HepG2 (cell line): ENCODE measurements at regions not wholly inside any gene's neighbourhood (a gene's known extent, or its start where the extent isn't known, plus 50 kb on each side); places are given as distances from the start of the nearest gene placed in this dataset.

Source experiments
- ATF1 ChIP-seq: IDR thresholded peaks from 2 replicates; pipeline ENCODE4 v1.6.1; 2016; ENCODE audit warnings: mild to moderate bottlenecking, control low read depth
- ATF7 ChIP-seq, 2 experiments: fragments of 450-650 bp in 1 of 2; sonication (generic) in 1 of 2; formaldehyde crosslinking in 1 of 2; IDR thresholded peaks; 2 replicates each; pipeline versions ENCODE4 v1.4.0 to v1.6.1; 2016 to 2020; ENCODE audit warnings: antibody characterized with exemption in 1 of 2, mild to moderate bottlenecking in 1 of 2, missing genetic modification reagents in 1 of 2
- DR1 ChIP-seq: sonication (generic); formaldehyde crosslinking; IDR thresholded peaks from 2 replicates; pipeline ENCODE4 v1.8.0; 2021; ENCODE audit warnings: mild to moderate bottlenecking, missing genetic modification reagents, inconsistent platforms
- FOXK2 ChIP-seq: fragments of 450-650 bp; IDR thresholded peaks from 2 replicates; pipeline ENCODE4 v1.6.1; 2016
- GATA4 ChIP-seq: sonication (generic); IDR thresholded peaks from 2 replicates; pipeline ENCODE4 v1.6.1; 2016; ENCODE audit warnings: antibody characterized with exemption, low read depth, borderline replicate concordance
- HNRNPH1 ChIP-seq: fragments of 200-400 bp; formaldehyde crosslinking; optimal IDR thresholded peaks from 2 replicates; pipeline ENCODE3; 2017; ENCODE audit warnings: mild to moderate bottlenecking, low read depth, low read length
- POLR2G ChIP-seq: fragments of 200-400 bp; formaldehyde crosslinking; IDR thresholded peaks from 2 replicates; pipeline ENCODE4 v1.6.1; 2018; ENCODE audit warnings: mild to moderate bottlenecking, low read depth, low read length, moderate library complexity
- RARA ChIP-seq: IDR thresholded peaks from 2 replicates; pipeline ENCODE4 v1.6.1; 2016; ENCODE audit warnings: missing genetic modification reagents, missing compliant biosample characterization
- ZFP36L2 ChIP-seq: sonication (generic); formaldehyde crosslinking; IDR thresholded peaks from 2 replicates; pipeline ENCODE4 v1.4.0; 2020; ENCODE audit warnings: missing genetic modification reagents
- ZNF317 ChIP-seq: sonication (generic); formaldehyde crosslinking; IDR thresholded peaks from 2 replicates; pipeline ENCODE4 v1.5.0; 2020; ENCODE audit warnings: mild to moderate bottlenecking, missing genetic modification reagents
- ZNF33A ChIP-seq: sonication (generic); formaldehyde crosslinking; IDR thresholded peaks from 2 replicates; pipeline ENCODE4 v1.5.1; 2020; ENCODE audit warnings: missing genetic modification reagents, mild to moderate bottlenecking, moderate library complexity, borderline replicate concordance
- ZNF614 ChIP-seq: IDR thresholded peaks from 2 replicates; pipeline ENCODE4 v1.6.1; 2018; ENCODE audit warnings: missing biosample characterization, missing genetic modification reagents, inconsistent platforms, borderline replicate concordance
- TF ChIP-seq, protein P1 (sequence below): sonication (generic); formaldehyde crosslinking; IDR thresholded peaks from 2 replicates; pipeline ENCODE4 v1.5.0; 2020; ENCODE audit warnings: missing genetic modification reagents
- TF ChIP-seq, protein P2 (sequence below), 2 experiments: sonication (generic) in 1 of 2; formaldehyde crosslinking in 1 of 2; IDR thresholded peaks; 2 replicates each; pipeline versions ENCODE4 v1.4.0 to v1.6.1; 2016 to 2020; ENCODE audit warnings: borderline replicate concordance in 1 of 2, low read depth in 1 of 2, mild to moderate bottlenecking in 1 of 2, missing genetic modification reagents in 1 of 2
- TF ChIP-seq, protein P3 (sequence below): fragments of 450-650 bp; IDR thresholded peaks from 2 replicates; pipeline ENCODE4 v1.6.1; 2016
- TF ChIP-seq, protein P4 (sequence below), 2 experiments: fragments of 450-650 bp in 1 of 2; sonication (generic) in 1 of 2; formaldehyde crosslinking; IDR thresholded peaks; 2 replicates each; pipeline versions ENCODE4 v1.5.0 to v1.8.0; 2020 to 2022; ENCODE audit warnings: mild to moderate bottlenecking in 1 of 2, missing genetic modification reagents in 1 of 2

DNA sequence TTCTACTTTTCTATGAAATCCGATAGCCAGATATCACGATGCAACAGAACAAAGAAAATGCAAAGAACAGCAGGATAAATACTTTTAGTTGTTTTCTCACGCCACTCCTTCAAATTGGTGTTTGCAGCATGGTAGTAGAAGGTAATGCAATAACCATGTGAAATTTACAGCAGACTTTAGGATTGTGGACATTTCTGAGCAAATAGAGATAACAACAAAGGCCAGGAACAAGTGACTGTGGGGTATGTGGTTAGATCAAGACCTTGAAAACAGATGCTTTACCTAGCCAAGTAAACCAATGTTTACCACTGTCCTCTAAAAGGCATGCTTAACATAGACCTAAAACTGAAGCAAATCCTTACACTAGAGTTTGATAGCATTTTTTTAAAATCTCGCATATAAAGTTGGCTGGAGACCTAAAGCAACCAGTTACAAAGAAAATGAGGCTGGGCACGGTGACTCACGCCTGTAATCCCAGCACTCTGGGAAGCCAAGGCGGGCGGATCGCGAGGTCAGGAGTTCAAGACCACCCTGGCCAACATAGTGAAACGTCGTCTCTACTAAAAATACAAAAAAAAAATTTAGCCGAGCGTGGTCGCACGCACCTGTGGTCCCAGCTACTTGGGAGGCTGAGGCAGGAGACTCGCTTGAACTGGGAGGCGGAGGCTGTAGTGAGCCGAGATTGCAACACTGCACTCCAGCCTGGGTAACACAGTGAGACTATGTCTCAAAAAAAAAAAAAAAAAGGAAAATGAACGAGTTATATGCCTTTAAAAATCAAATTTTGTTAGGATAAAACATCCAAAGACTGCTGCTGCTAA is 123.2 kb upstream of the FOXN3 start (continued):
- TF ChIP-seq DR1 (CRISPR knock-in tag) (no peak), ZNF33A (no peak), ZNF317 (CRISPR knock-in tag) (0 out of 2 replicates have a peak, but pooled peaks have one; percentile 26), FOXK2 (peak; percentile 59; the same call in 1 of the 2 replicates), GATA4 (peak; percentile 69; the same call in 1 of the 2 replicates), ZFP36L2 (CRISPR knock-in tag) (no peak), POLR2G (no peak), ATF7 (IDR thresholded peaks at IDR 0.05) (no peak), ATF7 (CRISPR knock-in tag; IDR thresholded peaks at IDR 0.05) (no peak), HNRNPH1 (no peak), RARA (CRISPR knock-in tag) (peak; percentile 73), ZNF614 (CRISPR knock-in tag) (peak; percentile 51; the same call in 1 of the 2 replicates), ATF1 (no peak)
- TF ChIP-seq, protein P1, sequence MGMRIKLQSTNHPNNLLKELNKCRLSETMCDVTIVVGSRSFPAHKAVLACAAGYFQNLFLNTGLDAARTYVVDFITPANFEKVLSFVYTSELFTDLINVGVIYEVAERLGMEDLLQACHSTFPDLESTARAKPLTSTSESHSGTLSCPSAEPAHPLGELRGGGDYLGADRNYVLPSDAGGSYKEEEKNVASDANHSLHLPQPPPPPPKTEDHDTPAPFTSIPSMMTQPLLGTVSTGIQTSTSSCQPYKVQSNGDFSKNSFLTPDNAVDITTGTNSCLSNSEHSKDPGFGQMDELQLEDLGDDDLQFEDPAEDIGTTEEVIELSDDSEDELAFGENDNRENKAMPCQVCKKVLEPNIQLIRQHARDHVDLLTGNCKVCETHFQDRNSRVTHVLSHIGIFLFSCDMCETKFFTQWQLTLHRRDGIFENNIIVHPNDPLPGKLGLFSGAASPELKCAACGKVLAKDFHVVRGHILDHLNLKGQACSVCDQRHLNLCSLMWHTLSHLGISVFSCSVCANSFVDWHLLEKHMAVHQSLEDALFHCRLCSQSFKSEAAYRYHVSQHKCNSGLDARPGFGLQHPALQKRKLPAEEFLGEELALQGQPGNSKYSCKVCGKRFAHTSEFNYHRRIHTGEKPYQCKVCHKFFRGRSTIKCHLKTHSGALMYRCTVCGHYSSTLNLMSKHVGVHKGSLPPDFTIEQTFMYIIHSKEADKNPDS (CRISPR knock-in tag): no peak
- TF ChIP-seq, protein P2, sequence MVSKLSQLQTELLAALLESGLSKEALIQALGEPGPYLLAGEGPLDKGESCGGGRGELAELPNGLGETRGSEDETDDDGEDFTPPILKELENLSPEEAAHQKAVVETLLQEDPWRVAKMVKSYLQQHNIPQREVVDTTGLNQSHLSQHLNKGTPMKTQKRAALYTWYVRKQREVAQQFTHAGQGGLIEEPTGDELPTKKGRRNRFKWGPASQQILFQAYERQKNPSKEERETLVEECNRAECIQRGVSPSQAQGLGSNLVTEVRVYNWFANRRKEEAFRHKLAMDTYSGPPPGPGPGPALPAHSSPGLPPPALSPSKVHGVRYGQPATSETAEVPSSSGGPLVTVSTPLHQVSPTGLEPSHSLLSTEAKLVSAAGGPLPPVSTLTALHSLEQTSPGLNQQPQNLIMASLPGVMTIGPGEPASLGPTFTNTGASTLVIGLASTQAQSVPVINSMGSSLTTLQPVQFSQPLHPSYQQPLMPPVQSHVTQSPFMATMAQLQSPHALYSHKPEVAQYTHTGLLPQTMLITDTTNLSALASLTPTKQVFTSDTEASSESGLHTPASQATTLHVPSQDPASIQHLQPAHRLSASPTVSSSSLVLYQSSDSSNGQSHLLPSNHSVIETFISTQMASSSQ (IDR thresholded peaks at IDR 0.05; ENCODE audit: low read depth): 0 out of 2 replicates have a peak, but pooled peaks have one; percentile 54
- TF ChIP-seq, protein P2 (CRISPR knock-in tag; IDR thresholded peaks at IDR 0.05; ENCODE audit: borderline replicate concordance): peak; percentile 74; the same call in 1 of the 2 replicates
- TF ChIP-seq, protein P3, sequence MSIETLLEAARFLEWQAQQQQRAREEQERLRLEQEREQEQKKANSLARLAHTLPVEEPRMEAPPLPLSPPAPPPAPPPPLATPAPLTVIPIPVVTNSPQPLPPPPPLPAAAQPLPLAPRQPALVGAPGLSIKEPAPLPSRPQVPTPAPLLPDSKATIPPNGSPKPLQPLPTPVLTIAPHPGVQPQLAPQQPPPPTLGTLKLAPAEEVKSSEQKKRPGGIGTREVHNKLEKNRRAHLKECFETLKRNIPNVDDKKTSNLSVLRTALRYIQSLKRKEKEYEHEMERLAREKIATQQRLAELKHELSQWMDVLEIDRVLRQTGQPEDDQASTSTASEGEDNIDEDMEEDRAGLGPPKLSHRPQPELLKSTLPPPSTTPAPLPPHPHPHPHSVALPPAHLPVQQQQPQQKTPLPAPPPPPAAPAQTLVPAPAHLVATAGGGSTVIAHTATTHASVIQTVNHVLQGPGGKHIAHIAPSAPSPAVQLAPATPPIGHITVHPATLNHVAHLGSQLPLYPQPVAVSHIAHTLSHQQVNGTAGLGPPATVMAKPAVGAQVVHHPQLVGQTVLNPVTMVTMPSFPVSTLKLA: peak; percentile 37; the same call in 1 of the 2 replicates
- TF ChIP-seq, protein P4, sequence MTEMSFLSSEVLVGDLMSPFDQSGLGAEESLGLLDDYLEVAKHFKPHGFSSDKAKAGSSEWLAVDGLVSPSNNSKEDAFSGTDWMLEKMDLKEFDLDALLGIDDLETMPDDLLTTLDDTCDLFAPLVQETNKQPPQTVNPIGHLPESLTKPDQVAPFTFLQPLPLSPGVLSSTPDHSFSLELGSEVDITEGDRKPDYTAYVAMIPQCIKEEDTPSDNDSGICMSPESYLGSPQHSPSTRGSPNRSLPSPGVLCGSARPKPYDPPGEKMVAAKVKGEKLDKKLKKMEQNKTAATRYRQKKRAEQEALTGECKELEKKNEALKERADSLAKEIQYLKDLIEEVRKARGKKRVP (CRISPR knock-in tag; IDR thresholded peaks at IDR 0.05): peak in 1 of 2 experiments; percentile 93; a peak in 2 of 4 replicates
